Heart left ventricle (tissue), 16 donors: ENCODE measurements at regions not wholly inside any gene's neighbourhood (a gene's known extent, or its start where the extent isn't known, plus 50 kb on each side); places are given as distances from the start of the nearest gene placed in this dataset.
A peak's percentile ranks its signal among the peaks of the same experiment; 100 is the strongest.

Experiments used
- ATAC-seq, 4 donors: fragments of 200-7000 bp; cut with Tn5 transposase; one replicate each; pipeline ENCODE4 v1.9.1; 2020 to 2022; ENCODE audit warnings: moderate library complexity in 4 of 4, mild to moderate bottlenecking in 3 of 4, moderate number of reproducible peaks in 1 of 4
- DNase-seq, 5 donors: peaks; one replicate each; pipeline ENCODE4 v3.0.0-alpha.2; 2020
- H3K27ac ChIP-seq, 12 donors: fragments of 200-600 bp; sonication (generic) in 4 of 12; one replicate each; pipeline versions ENCODE4 v1.5.0 to v1.8.0; 2016 to 2022; ENCODE audit warnings: mild to moderate bottlenecking in 2 of 12
- H3K27me3 ChIP-seq, 9 donors: fragments of 200-600 bp; sonication (generic) in 2 of 9; one replicate each; pipeline versions ENCODE4 v1.5.1 to v1.8.0; 2016 to 2022; ENCODE audit warnings: mild to moderate bottlenecking in 3 of 9
- H3K36me3 ChIP-seq, 9 donors: fragments of 200-600 bp; sonication (generic) in 2 of 9; one replicate each; pipeline versions ENCODE4 v1.5.0 to v1.8.0; 2018 to 2022; ENCODE audit warnings: mild to moderate bottlenecking in 2 of 9
- H3K4me1 ChIP-seq, 12 donors: fragments of 200-600 bp; sonication (generic) in 4 of 12; one replicate each; pipeline versions ENCODE4 v1.5.0 to v1.8.0; 2016 to 2022; ENCODE audit warnings: mild to moderate bottlenecking in 3 of 12
- H3K4me3 ChIP-seq, 12 donors: fragments of 200-600 bp; sonication (generic) in 4 of 12; one replicate each; pipeline versions ENCODE4 v1.5.0 to v1.8.0; 2017 to 2022; ENCODE audit warnings: mild to moderate bottlenecking in 9 of 12, moderate library complexity in 4 of 12
- H3K9me3 ChIP-seq, 12 donors: fragments of 200-600 bp; sonication (generic) in 4 of 12; one replicate each; pipeline versions ENCODE4 v1.5.0 to v1.8.0; 2016 to 2022; ENCODE audit warnings: mild to moderate bottlenecking in 1 of 12
- POLR2A ChIP-seq, 2 donors: fragments of 450-650 bp; IDR thresholded peaks; one replicate each; pipeline ENCODE4 v1.6.1; 2017; ENCODE audit warnings: antibody characterized with exemption in 2 of 2, mild to moderate bottlenecking in 2 of 2, moderate library complexity in 2 of 2
- WGBS, 4 donors: extraction: QIAGEN DNeasy Blood & Tissue Kit in 2 of 4; methylation state at CpG; one replicate each; pipeline versions ENCODE4 v1.1.5 to v1.1.7; 2013 to 2018; 5-methylcytosine and 5-hydroxymethylcytosine counted together
- intact Hi-C, 10 donors: fragments of 100-400 bp; cut with DNase I; formaldehyde crosslinking; loops; one replicate each; pipeline versions ENCODE4 v1.11.1 to v1.14.2; 2022
- TF ChIP-seq, protein P1 (sequence below), 12 donors: fragments of 200-600 bp; sonication (generic) in 4 of 12; IDR thresholded peaks; one replicate each; pipeline versions ENCODE4 v1.5.0 to v1.8.0; 2018 to 2022; ENCODE audit warnings: antibody characterized with exemption in 12 of 12, mild to moderate bottlenecking in 5 of 12
- donor health status: ischemic (EF 13 %, LVEDD 7.1; RV severe dilation, severe dysfunction).
- donor health status: healthy with polysubstance abuse.
- donor health status: DM: no; HTN: yes; CAD: no.
- donor health status: DM: no; HTN: no; CAD: no.
- donor health status: ischemic (EF 25% LVEDD 6.9; RV normal size, moderate dysfunction).
- donor health status: ischemic (EF 25% LVEDD 5.7; RV mildly dilated, moderate dysfunction).
- donor health status: healthy.
- donor health status: DM: yes; HTN: yes; CAD: no.
- donor health status: ischemic (EF 35%, LVEDD 5.7; RV mildly dilated, moderate dysfunction).
- donor health status: nonischemic (EF 11% LVEDD 7.7; RV severe dilation, severe dysfunction).
- donor health status: DM: yes; HTN: yes; CAD: no.
- donor health status: PGD.
- donor health status: ischemic (EF 29% LVEDD 5.4; RV normal size, mild dysfunction).
- donor health status: nonischemic (EF 23%, LVEDD 6.1; RV moderate dilation, normal function).

DNA sequence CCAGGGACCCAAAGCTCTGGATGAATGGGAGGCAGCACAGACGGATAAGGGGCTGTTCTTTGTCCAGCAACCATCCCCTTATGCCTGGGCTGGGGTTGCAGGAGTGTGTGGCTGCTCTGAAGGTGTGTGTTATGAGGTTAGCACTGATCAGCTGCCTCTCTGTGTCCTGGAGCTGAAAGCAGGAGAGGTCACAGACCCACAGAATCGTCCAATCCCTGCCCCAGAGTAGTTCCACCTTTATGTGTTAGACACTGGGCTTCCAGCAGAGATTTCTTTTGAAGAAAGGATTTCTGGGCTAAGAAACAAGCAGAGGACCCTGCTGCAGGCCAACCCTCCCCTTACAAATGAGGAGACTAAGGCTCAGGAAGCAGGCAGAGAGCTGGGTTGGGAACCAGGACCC is 62.4 kb downstream of the ARL6IP4 start:
- Histone ChIP-seq H3K36me3 (no peaks in the 10 kb centered on the region), H3K27ac (peak overlapping the region in 2 of 12 donors; percentile 66 to 75), H3K4me3 (no peak overlapping the region), H3K9me3 (no peaks in the 10 kb centered on the region), H3K27me3 (no peaks in the 10 kb centered on the region), H3K4me1 (peaks cover 2 to 57% (median 27%) of the 10 kb centered on the region in 12 donors)
- no peak for ATAC-seq
- TF ChIP-seq, protein P1, sequence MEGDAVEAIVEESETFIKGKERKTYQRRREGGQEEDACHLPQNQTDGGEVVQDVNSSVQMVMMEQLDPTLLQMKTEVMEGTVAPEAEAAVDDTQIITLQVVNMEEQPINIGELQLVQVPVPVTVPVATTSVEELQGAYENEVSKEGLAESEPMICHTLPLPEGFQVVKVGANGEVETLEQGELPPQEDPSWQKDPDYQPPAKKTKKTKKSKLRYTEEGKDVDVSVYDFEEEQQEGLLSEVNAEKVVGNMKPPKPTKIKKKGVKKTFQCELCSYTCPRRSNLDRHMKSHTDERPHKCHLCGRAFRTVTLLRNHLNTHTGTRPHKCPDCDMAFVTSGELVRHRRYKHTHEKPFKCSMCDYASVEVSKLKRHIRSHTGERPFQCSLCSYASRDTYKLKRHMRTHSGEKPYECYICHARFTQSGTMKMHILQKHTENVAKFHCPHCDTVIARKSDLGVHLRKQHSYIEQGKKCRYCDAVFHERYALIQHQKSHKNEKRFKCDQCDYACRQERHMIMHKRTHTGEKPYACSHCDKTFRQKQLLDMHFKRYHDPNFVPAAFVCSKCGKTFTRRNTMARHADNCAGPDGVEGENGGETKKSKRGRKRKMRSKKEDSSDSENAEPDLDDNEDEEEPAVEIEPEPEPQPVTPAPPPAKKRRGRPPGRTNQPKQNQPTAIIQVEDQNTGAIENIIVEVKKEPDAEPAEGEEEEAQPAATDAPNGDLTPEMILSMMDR (IDR thresholded peaks at IDR 0.05): no peak
- TF ChIP-seq POLR2A (IDR thresholded peaks at IDR 0.05): no peak
- peak in 1 of 5 donors; percentile 0 for DNase-seq
- intact Hi-C loops: loop anchor here (1.0 to 10.0 kb wide), 10 partner anchors 34 to 194 kb away; partner anchors contain the start of genes PITPNM2 (in 8 of the 10), MPHOSPH9 (in 5 of the 10) and MTRFR (in 5 of the 10)
- WGBS, 4 donors: 56 to 82% (median 74%) methylated on average over 2 of the region's 2 CpGs

DNA sequence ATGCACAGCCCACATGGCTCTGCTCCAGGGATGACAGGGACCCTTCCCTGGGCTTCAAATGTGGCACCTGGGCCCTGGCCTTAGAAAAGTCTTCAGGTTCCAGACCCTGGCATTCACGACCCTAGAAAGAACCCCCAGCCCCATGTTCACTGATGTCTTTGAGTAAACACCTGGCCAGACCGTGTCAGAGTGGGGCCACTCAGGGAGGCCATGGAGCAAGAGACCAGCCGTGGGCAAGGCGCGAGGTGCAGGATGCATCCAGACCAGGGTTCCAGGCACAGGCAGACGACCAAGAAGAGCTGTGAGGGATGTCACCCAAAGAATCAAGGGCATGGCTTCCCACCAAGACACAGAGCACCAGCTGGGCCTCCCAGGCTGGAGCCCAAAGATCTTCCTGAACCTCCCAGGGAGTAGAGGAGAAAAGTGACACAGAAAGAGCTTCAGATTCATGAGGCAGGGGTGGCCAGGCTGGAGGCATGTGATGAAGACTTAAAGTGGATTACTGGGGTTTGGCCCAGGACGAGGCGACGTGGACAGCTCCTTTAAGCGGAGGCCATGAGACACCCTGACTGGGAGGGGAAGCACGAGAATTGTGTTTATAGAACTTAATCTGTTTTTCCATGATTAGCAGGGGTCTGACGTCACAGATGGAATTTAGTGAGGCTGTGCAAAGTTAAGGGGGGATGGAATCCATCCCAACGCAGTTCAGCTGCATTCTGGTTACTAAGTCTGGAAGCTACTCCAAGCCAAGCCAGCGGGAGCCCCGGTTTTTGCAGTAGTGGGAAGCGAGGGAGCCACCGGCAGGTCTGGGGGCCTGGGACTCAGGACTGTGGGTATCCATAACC is 61.6 kb downstream of the ARL6IP4 start:
- H3K27me3 ChIP-seq: no peaks in the 10 kb centered on the region
- H3K27ac ChIP-seq: peak overlapping the region in 2 of 12 donors; percentile 10 to 75
- no peaks in the 10 kb centered on the region for H3K36me3 ChIP-seq
- DNase-seq (peak in 1 of 5 donors; percentile 26), ATAC-seq (peak in 1 of 4 donors; percentile 30)
- intact Hi-C loops: loop anchor here (1.0 to 10.0 kb wide), 10 partner anchors 35 to 195 kb away; partner anchors contain the start of genes PITPNM2 (in 7 of the 10), MPHOSPH9 (in 5 of the 10) and MTRFR (in 5 of the 10)
- H3K4me1 ChIP-seq: peaks cover 2 to 51% (median 26%) of the 10 kb centered on the region in 12 donors
- H3K4me3 ChIP-seq: no peak overlapping the region
- 64 to 72% (median 70%) methylated on average over 9 to 17 of the region's 17 CpGs for WGBS, 4 donors
- H3K9me3 ChIP-seq: no peaks in the 10 kb centered on the region
- TF ChIP-seq, protein P1 (IDR thresholded peaks at IDR 0.05): no peak
- no peak for TF ChIP-seq POLR2A (IDR thresholded peaks at IDR 0.05)

DNA sequence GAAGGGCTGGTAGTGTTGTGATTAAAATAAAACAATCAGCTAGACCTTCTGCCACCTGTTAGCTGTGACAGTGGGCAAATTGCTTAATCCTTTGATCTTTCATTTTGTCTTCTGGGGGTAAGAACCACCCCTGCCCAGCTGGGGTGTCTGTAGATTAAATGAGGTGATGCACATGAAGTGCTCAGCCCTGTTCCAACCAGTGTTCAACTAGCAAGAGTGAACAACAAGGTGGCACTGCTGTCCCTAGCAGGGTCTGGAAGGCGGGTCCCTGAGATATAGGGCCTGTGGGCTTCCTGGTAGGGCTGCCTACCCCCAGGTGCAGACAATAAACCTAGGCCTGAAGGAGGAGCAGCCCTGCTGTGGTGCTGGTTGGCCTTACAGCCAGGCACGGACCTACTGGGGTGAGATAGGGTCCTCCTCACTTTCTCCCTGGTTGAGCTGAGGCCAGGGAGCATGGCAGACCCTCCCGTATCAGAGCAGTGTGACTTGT is 60.6 kb downstream of the ARL6IP4 start:
- H3K27me3 ChIP-seq: no peaks in the 10 kb centered on the region
- peaks cover 2 to 43% (median 22%) of the 10 kb centered on the region in 12 donors for H3K4me1 ChIP-seq
- peak in 1 of 5 donors; percentile 11 for DNase-seq
- no peak for ATAC-seq
- H3K9me3 ChIP-seq: no peaks in the 10 kb centered on the region
- TF ChIP-seq POLR2A (IDR thresholded peaks at IDR 0.05): no peak
- TF ChIP-seq, protein P1 (IDR thresholded peaks at IDR 0.05): no peak
- intact Hi-C loops: loop anchor here (5.0 to 10.0 kb wide), 7 partner anchors 36 to 196 kb away; partner anchors contain the start of genes MPHOSPH9 (in 5 of the 10), MTRFR (in 5 of the 10) and PITPNM2 (in 2 of the 10)
- H3K27ac ChIP-seq: peak overlapping the region in 1 of 12 donors; percentile 56
- WGBS, 4 donors: 79 to 92% (median 83%) methylated on average over 3 of the region's 3 CpGs
- no peak overlapping the region for H3K4me3 ChIP-seq
- H3K36me3 ChIP-seq: no peaks in the 10 kb centered on the region

DNA sequence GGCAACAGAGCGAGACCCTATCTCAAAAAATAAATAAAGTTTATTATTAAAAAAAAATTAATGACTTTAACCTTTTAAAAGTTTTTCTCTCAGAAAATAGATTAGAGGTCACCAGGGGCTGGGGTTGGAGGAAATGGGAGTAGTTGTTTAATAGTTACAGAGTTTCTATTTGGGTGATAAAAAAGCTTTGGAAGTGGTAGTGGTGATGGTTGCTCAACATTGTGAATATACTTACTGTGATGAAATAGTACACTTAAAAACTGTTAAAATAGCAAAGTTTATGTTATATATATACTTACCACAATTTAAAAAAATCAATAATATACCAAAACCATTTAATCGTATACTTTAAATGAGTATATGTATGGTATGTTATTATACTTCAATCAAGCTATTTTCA is 59.6 kb downstream of the ARL6IP4 start:
- H3K9me3 ChIP-seq: no peaks in the 10 kb centered on the region
- no peaks in the 10 kb centered on the region for H3K36me3 ChIP-seq
- 87 to 96% (median 90%) methylated on average over 2 of the region's 2 CpGs for WGBS, 4 donors
- H3K27me3 ChIP-seq: no peaks in the 10 kb centered on the region
- no peak for ATAC-seq
- no peak for DNase-seq
- no peak overlapping the region for H3K4me3 ChIP-seq
- peaks cover 2 to 35% (median 14%) of the 10 kb centered on the region in 12 donors for H3K4me1 ChIP-seq
- no peak for TF ChIP-seq POLR2A (IDR thresholded peaks at IDR 0.05)
- TF ChIP-seq, protein P1 (IDR thresholded peaks at IDR 0.05): no peak
- H3K27ac ChIP-seq: no peak overlapping the region
- intact Hi-C loops: loop anchor here (5.0 to 10.0 kb wide), 7 partner anchors 37 to 197 kb away; partner anchors contain the start of genes MPHOSPH9 (in 5 of the 10), MTRFR (in 5 of the 10) and PITPNM2 (in 2 of the 10)
